Middle frontal gyrus (tissue), 1 donor: ENCODE measurements at regions not wholly inside any gene's neighbourhood (a gene's known extent, or its start where the extent isn't known, plus 50 kb on each side); places are given as distances from the start of the nearest gene placed in this dataset.
"Not testable (repeated sequence)": the region's sequence is repeated elsewhere in the genome, so short reads cannot be mapped to it uniquely, and the experiment has no call there.

Experiments
- DNase-seq: peaks from one replicate; pipeline ENCODE4 v3.0.0-alpha.2; 2015; ENCODE audit warnings: low spot score; ENCODE audit errors: extremely low spot score

- DNase-seq, result no peak
These were observed 1204.2 kb downstream of the ROBO2 start for GRCh38 chr3:78244136-78244535.

- no peak for DNase-seq
These were observed 1209.4 kb downstream of the ROBO2 start for GRCh38 chr3:78249294-78249693.

DNA sequence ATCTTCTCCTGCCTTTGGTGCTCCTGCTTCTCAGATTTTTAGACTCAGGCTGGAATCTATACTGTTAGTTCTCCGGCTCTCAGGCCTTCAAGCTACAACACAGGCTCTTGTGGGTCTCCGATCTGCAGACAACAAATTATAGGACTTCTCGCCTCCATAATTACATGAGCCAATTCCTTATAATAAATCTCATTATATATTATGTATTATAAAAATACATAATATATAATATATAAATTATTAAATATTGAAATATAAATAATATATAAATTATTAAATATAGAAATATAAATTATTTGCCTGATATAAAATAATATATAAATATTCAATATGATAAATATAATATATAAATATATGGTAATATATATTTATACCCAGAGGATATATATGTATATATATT, 1214.0 kb downstream of the ROBO2 start:
- DNase-seq, result no peak

DNA sequence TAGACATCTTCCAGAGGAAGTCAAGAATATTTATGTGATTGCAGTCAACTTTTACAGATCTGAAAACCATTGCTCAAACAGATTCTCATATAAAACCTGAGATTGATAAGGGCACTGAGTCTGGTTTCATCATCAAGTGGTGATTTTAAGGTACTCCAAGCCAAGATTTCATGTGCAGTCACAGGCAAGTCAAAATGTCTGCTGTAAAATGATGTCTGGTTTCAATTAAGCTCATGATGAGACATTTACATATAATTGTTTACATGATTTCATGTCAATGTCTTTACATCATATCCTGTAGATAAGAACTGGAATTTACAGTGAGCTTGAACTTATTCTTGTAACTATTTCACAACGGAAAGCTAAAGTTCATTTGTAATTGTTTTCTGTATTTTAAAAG, 1215.5 kb downstream of the ROBO2 start:
- no peak for DNase-seq

- no peak for DNase-seq
These were observed 1216.2 kb downstream of the ROBO2 start for GRCh38 chr3:78256123-78256522.

- DNase-seq, result no peak
These were observed 1218.1 kb downstream of the ROBO2 start for GRCh38 chr3:78257951-78258530.

- no peak for DNase-seq
These were observed 1218.9 kb downstream of the ROBO2 start for GRCh38 chr3:78258798-78259197.

GRCh38 chr3:78260388-78260787, 1220.5 kb downstream of the ROBO2 start:
- no peak for DNase-seq

DNA sequence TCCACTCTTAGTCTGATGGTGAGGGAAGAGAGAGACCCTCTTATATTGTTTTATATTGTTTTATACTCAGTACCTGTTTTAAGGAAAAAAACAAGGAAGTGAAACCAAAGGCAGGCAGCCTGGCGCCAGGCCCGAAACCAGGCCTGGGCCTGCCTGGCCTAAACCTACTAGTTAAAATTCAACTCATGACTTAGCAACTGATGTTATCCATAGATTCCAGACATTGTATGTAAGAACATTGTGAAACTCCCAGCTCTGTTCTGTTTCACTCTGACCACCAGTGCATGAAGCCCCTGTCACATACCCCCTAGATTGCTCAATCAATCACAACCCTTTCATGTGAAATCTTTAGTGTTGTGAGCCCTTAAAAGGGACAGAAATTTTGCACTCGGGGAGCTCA, 1226.7 kb downstream of the ROBO2 start:
- DNase-seq, result not testable (repeated sequence)

DNA sequence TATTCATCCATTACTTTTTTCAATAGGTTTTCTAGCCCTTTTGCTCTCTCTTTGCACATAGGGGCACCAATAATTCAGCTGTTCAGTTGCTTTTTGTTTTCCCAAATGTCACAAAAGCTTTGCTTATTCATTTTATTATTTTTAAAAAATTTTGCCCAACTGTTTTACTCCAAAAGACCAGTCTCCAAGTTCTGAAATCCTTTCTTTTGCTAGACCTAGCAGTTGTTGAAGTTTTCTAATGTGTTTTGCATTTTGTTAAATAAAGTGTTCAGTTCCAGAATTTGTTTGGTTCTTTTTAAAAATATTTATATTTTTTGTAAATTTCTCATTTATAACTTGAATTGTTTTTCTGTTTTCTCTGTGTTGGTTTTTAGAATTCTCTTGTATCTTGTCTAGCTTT, 1227.3 kb downstream of the ROBO2 start:
- DNase-seq, result no peak

DNA sequence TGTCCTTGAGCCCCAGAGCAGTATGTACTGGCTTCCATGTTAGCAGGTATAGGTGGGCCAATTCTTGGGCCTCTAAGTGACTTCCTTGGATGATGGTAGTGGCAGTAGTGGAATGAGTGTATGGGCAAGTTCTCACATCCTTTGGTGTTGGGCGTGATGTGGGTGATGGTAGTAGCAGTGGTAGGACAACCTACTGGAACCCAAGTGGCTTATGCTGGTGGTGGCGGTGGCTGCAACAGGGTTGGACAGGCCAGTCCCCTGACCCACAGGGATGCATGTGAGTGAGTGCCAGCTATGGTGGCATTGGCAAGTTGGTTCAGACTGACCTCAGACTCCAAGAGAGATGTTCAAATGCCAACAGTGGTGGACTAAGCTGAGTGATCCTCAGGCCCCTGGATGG, 1228.2 kb downstream of the ROBO2 start:
- no peak for DNase-seq

- no peak for DNase-seq
These were observed 1229.1 kb downstream of the ROBO2 start for GRCh38 chr3:78268716-78269668.

DNA sequence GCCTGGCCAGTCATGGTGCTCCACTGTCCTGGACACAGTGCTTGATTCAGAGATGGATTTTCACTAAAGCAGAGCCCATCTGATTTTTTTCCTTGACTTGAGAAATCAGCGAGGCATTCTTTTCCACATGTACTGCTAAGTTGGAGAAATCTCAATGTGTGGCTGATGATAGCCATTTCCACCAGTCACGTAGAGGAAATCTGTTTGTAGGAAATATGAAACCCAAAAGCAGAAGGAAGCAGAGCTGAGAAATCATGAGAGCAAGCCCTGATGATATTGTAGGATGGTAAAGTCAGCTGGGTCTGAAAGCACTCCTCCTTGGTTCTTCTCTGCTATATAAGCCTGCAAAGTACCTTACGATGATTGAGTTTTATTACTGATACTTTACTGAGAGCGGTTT, 1233.4 kb downstream of the ROBO2 start:
- no peak for DNase-seq

GRCh38 chr3:78274475-78275065, 1234.7 kb downstream of the ROBO2 start:
- DNase-seq, result no peak

- no peak for DNase-seq
These were observed 1235.5 kb downstream of the ROBO2 start for GRCh38 chr3:78275420-78275852.

DNA sequence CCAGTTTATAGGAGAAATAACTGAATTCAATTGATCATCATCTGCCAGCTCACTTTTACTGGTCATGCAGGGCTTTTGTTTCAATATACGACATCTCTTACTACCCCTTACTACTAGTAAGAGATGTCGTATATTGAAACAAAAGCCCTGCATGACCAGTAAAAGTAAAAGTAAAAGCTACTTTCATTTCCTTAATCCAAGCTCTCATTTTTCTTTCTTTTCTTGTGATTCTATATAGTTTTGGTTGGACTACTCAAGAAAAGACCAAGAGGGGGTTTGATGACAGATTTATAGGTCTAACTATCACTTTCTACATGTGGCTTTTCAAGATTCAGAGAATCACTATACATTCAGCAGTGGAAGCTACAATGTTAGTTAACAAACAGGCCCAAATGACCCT, 1237.3 kb downstream of the ROBO2 start:
- DNase-seq, result no peak

DNA sequence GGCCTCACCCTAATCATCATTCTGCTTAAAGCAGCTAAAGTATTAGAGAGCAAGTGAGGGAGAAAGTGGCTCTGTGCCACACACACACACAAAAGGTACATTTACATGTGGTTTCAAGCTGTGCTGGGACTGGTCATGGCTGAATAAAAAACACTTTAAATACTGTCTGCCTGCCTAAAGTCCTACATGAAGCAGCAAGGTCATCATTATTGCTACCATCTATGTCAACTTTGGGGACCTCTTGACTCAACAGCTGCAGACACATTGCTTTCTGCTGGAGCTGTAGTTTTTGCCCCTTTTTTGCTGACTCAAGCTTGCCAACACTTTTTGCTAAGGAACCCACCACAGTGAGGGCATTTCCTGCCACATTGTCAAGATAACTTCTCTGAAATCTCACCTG, 1237.9 kb downstream of the ROBO2 start:
- DNase-seq, result no peak

GRCh38 chr3:78279091-78279490, 1239.2 kb downstream of the ROBO2 start:
- no peak for DNase-seq

GRCh38 chr3:78281381-78281780, 1241.5 kb downstream of the ROBO2 start:
- DNase-seq, result no peak

DNA sequence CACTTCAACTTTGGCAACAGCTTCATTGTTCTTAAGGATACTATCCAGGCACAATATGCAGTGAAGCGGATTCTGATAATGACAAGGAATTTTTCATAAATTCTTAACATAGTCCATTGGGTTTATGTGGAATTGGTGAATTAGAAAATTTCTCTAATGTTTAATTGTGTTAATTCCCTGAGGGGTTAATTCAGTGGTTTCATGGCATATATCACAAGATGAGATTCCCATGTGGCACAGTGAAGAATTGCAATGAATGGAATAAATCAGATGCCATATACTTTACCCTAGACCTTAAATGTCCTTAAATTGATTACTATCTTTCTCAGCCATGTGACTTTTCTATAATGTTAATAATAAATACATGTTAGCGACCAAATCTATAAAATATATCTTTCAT, 1244.1 kb downstream of the ROBO2 start:
- DNase-seq, result no peak

DNA sequence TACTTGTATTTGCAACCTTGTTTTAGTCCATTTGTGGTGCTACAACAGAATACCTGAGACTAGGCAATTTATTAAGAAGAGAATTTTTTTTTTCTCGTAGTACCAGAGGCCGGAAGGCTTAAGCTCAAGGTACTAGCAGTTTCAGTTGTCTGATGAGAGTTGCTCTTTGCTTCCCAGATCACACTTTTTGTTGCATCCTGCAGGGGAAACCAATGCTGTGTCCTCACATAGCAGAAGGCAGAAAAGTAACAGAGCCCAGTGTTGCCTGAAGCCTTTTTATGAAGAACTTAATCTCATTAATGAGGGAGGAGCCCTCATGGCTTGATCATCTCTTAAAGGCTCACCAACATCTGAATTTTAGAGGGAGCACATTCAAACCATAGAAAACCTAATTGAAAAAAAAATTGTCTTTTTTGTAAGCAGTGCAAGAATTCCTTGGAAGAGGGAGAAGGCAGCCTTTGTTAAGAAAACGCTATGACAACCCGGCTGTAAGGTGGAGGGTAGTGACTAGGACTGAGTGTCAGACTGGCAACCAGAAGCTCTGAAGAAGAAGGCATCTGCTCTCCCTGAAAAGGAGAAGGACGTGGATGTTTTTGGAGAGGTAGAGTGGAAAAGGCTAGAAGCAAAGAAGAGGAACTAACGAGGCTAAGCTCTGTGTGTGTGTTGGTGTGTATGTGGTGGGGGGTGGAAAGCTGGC, 1245.3 kb downstream of the ROBO2 start:
- no peak for DNase-seq

DNA sequence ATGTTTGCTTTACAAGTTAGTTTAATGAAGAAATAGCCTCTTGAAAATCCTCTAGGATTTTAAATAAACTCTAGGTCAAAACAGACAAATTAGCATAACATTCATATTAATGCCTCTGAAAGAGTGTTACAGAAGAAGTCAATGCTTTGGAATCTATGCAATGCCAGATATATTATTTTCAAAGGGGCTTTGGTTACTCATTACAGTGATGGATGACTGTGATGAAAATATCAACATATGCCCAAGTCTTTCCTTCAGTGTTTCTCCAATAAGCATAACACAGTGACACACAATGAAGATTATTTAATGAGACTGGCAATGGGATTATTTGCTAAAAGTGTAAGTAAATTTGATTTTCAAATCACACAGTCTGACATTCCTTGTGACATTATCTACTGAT, 1247.2 kb downstream of the ROBO2 start:
- DNase-seq, result no peak
